NCI-H1105 (cell line): ENCODE measurements at regions not wholly inside any gene's neighbourhood (a gene's known extent, or its start where the extent isn't known, plus 50 kb on each side); places are given as distances from the start of the nearest gene placed in this dataset.

Experiments used
- DNase-seq: peaks from one replicate; lab custom pipeline; 2025; lab: John Stamatoyannopoulos, UW

DNA sequence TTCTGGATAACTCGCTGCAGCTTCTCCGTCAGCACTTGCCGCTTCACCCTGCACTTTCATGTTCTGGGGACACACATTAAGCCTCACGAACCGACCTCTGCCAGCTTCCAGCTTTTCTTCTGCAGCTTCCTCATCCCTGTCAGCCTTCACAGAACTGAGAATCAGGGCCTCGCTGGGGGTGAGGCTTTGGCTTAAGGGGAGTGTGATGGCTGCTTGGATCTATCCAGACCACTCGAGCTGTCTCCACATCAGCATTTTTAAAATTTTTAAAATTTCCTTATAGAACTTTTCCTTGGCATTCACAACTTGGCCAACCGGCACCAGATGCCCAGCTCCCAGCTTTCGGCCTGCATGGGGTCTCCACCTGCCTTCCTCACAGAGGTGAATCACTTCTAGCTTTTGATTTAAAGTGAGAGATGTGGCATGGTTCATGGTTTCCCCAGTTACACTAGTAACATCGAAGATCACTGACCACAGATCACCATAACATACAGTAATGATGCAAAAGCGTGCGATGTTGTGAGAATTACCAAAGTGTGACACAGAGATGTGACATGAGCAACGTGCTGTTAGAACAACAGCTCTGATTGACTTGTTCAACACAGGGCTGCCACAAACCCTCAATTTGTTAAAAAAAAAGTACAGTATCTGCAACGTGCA is 139.1 kb upstream of the C14orf180 start:
- no peak for DNase-seq

DNA sequence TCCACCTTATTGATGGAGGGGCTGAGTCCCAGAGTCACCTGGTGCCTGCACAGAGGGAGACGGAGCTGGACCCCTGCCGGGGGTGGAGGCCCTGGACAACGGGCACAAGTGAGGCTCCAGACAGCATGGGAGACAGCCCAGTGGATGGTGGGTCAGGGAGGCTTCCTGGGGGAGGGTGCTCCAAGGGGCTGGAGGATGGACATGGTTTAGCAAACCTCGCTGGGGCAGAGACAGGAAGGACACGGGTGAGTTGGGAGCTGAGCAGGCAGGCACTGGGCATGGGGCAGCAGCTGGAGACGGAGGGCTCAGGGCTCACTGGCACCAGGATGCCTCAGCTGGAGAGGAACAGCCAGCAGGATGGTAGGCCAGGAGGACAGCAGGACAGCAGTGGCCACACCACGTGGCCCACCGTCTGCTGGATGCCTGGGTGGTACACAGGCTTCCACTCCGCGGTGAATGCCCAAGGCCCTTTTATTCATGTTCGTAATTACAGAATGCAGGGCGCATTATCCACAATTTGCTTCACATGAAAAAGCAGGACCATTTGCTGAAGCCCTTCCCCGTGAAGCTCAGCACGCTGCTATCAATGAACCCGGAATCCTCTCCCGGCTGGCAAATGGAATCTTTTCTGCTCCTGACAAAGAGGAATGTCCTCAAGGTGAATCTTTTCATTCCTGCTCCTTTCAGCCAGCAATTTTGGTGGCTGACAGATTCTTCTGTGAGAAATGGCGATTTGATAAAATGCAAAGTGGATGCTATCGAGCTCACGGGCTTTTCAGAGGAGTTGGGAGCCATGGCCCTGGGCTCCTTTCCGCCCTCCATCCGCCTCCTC is 138.1 kb upstream of the C14orf180 start:
- no peak for DNase-seq

DNA sequence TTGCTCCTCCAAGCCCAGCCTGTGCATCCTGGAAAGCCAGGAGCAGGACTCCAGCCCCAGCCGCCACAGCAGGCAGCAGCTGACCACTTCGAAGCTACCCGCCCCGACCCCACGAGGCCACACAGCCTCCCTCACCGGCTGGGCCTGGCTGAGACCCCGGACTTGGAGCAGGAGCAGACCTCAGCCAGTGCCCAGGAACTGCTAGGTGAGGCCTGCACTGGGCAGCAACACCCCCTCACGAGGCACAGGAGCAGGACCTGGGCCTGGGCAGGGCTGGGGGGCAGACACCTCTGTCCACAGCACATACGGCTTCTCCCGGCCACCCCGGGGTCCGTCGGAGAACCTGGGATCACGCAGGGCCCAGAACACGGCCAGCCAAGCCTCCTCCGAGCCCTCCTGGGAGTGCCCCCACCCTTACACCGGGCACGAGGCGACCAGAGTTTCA is 137.4 kb upstream of the C14orf180 start:
- no peak for DNase-seq

DNA sequence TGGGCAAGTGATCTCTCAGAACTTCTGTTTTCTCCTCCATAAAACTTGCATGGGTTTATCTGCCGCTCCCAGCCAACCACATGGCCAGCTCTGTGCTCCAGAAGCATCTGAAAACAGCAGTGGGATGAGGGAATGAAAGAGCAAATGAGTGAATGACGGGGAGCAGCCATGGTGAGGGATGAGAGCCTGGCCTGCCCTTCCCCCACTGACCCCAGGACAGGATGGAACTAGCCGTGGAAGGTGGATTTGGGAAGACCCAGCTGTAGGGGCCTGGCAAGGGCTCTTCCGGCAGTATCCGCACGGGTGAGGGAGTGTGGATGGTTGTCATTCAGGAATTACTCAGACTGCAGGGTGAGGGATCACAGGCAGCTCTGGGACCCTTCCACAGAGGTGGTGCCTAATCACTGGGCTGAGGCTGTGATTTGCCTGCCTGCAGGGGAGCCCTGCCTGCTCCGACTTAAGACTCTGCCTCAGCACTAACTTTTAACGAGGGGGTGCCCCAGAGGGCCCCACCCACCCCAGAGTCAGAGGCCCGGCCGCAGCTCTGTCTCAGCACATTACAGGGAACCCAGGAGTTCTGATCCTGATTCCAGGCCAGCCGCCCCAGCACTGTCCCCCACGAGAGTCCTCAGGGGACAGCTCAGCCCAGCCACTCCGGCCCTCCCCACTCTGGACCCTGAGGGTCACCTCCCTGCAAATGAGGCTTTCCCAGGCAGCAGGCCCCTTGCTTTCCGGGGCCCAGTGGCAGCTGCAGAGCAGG is 136.8 kb upstream of the C14orf180 start:
- DNase-seq = no peak

DNA sequence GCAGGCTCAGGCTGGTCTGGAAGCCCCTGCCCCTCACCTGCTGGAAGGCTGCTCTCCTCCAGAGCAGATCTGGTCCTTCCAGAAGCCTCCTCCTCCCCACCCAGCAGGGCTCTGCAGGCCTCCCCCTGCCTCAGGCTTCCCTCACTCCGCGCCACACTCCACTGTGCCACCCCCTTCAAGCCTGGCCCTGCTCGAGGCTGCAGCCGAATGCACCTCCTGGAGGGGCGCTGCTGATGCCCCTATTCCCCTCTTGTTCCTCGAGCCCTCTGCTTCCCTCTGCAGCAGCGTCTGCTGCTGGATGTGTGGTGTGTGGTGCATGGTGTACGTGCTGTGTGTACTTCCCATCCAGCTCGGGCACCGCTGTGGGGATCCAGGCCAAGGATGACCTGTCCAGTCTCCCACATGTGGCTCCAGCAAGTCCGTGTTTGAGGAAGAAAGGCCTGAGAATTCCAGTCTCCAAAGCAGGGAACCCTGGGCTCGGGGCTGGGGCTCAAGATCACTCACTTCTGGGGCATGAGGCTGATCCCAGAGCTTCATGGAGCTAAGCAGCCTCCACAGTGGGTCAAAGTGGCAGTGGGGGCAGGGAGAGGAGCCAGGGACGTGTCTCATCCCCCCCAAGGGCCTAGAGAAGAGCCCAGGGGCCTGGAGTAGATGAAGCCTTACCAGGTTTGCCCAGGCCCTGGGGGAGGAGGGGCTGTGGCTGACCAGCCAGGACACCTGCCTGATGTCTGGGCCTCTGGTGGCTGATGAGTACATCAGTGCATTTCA is 136.0 kb upstream of the C14orf180 start:
- no peak for DNase-seq

DNA sequence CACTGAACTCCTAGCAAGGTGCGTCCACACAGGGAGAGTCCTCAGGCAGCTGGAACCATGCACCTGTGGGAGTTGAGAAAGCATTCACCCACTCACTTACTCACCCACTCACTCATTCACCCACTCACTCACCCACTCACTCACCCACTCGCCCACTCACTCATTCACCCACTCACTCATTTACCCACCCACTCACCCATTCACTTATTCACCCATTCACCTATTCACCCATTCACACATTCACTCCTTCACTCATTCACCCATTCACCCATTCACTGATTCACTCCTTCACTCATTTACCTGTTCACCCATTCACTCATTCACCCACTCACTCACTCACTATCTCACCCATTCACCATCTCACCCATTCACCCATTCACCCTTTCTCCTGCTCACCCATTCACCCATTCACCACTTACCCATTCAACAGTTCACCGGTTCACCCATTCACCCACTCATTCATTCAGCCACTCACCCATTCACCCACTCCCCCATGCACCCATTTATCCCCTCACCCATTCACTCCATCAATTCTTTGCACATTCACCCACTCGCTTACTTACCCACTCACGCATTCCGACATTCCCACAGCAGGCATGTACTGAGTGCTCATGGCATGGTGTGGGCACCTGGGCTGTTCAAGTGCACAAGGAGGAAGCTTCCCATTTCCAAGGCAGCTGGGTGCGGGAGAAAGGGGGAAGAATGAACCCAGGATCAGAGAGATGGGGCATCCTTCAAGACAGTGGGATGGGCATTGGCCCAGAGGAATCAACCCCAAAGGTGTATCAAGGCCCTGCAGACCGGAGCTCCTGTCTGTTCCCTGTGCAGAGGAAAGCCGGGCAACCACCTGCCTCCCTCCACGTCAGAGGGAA is 135.2 kb upstream of the C14orf180 start:
- no peak for DNase-seq

DNA sequence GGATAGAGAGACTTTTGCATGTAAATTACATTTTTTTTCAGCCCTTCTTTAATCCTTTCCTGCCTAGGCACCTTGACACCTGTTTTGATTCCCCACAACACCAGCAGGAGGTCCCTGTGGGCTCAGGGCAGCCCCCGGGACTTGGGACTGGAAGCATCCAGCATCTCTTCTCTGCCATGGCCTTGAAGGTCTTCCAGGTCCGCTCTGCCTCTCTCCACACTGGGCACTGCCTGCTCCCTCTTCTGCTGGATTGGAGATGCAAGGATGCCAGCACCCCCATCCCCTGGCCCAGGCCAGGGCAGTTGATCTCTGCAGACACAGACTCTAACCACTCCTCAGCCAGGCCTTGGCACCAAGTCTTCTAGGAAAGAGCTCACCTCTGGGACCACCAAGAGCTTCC is 134.5 kb upstream of the C14orf180 start:
- DNase-seq = no peak

DNA sequence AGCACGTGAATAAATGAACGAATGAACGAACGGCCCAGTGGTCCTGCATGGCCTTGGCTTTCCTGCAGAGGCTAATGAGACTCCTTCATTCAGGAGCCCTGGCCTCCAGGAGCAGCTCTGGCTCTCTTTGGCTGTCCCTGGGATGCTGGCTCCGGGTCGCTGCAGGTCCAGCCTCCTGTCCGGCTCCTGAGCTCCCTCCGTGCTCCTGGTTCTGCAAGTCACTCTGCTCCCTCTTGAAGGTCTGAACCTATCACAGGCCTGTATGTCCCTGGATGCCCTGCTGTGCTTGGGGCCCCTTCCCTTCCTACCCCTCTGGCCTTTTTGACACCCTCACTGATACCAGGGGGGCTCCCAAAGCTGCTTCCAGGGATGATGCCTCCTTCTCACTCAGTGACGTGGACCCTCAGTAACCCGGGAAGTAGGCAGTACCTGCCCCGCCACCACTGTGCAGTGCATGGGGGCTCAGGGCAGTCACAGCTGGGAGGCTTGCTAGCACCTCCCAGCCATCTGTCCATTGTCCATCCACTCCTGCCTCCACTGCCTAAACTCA is 133.7 kb upstream of the C14orf180 start:
- DNase-seq = no peak

DNA sequence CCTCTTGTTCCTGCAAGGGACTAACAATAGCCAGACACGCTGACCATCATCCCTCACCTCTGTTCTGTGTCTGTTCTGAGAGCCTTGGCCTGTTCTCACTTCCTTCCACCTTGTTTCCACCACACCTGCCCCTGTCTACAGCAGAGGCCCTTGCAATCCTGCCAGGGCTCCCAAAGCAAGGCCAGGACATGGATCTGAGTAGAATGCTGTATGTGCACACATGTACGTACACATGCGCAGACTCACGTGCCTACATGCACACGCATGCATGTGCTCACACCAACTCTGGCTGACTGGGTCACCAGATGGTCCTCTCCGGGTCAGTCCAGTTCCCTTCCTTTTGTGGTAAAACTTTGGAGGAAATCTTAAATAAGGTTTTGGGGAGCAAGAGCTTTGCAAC is 133.0 kb upstream of the C14orf180 start:
- no peak for DNase-seq

DNA sequence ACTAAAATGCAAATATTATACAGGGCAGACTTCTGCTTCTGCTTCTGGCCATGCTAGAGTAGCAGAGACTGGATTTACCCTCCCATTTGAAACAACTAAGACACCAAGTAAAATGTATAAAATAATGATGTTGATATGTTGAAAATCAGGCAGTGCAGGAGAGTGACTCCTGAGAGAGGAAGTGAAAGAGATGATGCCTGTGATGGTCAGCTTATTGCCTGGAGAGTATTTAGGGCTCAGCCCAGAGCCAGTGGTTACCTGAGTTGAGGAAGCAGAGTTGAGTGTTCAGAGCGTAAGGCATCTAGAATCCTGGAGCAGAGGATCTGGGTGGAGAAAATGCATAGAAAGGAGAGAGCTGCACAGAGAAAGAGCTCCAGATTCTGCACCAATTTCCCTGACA is 131.8 kb upstream of the C14orf180 start:
- no peak for DNase-seq

DNA sequence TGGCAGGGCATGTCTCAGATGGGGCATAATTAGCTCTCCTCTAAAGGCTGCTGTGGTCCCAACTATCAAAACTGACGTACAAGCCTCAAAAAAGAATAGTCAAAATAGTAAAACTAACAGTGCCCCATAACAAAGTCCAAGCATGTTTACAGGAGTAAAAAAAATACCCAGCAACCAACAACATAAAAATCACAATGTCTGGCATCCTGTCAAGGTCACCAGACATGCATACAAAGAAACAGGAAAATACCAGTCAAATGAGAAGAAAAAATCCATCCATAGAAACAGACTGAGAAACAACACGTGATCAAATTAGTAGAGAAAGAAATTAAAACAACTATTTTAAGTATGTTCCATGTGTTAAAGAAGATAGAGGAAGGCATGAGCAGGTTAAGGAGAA is 131.2 kb upstream of the C14orf180 start:
- DNase-seq = no peak

DNA sequence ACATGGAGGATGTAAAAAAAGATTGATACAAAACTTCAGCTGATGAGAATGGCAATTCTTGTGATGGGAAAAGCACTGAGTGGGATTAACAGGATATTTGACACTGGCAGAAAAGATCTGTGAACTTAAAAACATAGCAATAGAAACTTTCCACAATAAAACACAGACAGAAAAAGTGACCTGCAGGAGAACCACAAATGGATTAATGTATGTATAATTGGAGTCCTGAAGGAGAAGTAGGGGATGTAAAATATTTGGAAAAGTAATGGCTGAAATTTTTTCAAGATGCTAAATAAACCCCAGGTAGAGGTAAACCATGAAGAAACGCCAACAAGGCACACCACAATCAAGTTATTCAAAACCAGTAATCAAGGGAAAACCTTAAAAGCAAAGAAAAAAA is 130.8 kb upstream of the C14orf180 start:
- no peak for DNase-seq

DNA sequence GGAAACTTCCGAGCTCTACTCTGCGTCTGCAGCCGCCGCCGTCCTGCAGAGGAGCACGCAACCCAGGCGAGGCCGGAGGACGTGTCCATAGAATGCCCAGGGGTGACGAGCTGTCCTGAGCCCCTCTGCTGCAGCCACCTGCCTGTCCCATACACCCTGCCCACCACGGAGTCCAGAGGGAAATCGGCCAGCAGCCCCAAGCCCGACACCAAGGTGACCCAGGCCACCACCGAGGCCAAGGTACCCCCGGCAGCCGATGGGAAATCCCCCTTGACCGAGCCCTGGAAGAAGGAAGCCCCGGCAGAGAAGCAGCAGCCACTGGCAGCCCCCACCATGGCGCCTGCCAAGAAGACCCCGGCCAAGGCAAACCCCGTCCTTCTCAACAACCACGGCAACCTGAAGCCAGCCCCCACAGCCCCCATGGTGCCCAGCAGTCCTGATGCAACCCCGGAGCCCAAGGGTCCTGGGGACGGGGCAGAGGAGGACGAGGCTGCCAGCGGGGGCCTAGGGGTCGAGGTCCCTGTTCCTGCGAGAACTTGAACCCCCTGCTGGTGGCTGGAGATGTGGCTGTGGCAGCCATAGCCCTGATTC is 128.7 kb upstream of the C14orf180 start:
- no peak for DNase-seq

DNA sequence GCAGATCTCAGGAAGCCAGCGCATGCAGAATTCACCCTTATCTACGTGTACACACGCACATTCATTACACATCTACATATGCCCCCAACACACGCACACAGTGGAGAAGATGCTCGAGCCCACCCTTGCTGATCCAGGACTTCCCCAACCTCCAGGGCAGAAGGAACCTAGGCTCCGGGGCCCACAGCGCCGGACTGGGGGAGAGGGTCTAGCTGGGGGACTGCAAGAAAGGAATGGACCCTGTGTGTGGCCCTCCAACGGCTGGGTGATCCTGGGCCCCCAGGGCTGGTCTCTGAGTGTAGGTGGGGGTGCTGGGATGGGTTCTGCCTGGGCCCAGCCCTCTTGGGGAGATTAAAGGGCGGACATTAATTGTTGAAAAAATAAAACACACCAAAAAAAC is 128.1 kb upstream of the C14orf180 start:
- no peak for DNase-seq

DNA sequence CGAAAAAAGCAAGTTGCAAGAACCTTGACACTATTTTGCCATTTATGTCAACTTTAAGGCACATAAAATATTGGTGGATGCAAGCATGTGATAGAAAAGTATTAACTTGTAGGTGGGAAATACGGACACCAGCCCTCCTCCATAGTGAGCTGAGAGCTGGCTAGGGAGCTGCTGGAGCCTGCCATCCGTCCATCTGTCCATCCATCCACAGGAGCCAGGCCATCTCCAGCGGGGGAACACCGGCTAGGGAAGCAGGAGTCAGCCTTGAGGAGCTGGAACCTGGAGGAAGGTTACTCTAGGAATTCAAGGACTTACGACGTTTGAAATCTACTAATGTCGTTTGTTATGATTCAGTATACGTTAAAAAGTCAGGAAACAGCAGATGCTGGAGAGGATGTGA is 120.7 kb upstream of the C14orf180 start:
- DNase-seq = no peak

DNA sequence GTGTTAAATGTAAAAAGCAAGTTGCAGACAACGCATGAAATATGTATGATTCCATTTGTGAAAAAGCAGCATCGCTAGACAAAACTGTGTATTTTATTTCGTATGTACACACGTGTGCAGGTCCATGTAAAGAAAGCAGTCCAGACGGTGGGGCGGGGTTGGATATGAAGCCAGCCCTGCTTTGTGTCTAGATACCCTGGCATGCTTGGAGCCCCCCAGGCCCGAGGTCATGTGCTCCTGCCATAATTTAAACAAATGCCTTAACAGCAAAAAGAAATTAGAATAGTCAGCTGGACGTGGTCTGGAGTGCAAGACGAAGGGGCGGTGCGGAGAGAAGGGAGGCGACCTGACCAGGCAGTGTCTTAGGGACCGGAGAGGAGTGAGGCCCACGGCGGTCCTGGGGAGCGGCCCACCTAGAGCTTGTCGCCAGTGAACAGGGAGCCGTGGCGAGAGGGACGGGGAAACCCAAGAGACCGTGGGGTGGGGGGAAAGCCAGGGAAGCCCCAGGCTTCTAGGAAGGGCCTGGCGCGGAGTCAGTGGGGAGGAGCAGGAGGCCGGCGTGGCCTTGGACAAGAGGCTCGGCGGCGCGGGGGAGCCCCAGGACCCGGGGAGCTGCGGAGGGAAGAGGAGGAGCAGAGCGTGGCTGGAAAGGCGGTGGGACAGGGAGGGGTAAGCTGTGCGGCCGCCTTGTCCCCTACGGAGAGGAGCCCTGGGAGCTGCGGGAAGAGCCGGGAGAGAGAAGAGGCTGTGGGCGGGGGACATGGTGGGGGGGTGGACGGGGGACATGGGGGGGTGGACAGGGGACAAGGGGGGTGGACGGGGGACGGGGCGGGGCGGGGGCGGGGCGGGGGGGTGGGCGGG is 118.5 kb upstream of the C14orf180 start:
- DNase-seq = no peak

DNA sequence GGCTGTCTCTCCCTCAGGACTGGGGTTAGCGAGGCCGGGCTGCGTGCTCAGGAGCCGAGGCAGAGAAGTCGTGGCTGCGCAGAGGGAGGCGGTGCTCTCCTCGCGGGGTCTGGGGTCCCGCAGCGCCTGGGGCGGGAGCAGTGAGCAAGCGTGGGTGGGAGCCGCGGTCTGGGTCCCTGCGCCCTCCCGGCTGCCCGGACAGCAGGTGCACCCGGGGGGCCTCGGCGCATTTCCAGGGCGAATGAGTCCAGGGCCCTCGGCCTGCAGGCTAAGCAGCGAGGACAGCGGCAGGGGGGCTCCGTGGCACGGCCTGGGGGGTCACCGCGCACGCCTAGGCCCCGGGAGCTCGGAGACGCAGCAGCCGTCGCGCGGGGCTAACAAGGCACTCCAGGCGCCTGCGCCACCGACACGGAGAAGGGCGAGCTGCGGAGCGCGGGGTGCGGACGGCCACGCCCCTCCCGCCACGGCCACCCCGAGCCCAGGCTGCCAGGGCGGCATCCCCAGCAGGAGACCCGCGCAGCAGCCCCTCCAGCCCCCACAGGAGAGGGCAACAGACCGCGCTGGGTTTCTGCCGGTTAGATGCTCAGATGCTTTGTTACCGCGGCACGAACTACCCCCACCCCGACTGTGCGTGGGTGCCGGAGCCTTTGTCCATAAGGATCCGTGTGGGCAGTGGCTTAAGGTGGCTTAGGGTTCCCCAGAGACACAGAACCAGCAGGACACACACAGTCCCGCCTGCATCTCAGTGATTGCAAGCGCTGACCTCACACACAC is 117.7 kb upstream of the C14orf180 start:
- DNase-seq = peak; percentile 4
